ENCODE measurements at regions not wholly inside any gene's neighbourhood (a gene's known extent, or its start where the extent isn't known, plus 50 kb on each side); places are given as distances from the start of the nearest gene placed in this dataset.

GRCh38 chr1:187847531-187847930, 1018.8 kb downstream of the PLA2G4A start (continued):
- TF ChIP-seq ETS1 (IDR thresholded peaks at IDR 0.05) (no peak), POLR2AphosphoS5 (IDR thresholded peaks at IDR 0.05; ENCODE audit: low read depth) (no peak), NANOG (IDR thresholded peaks at IDR 0.05; ENCODE audit: borderline replicate concordance) (no peak), ZNF114 (CRISPR knock-in tag; IDR thresholded peaks at IDR 0.05) (no peak), STAT1 (IDR thresholded peaks at IDR 0.05; ENCODE audit: unreplicated experiment) (no peak), JUNB (IDR thresholded peaks at IDR 0.05; ENCODE audit: unreplicated experiment) (no peak)

GRCh38 chr1:187848321-187848720, 1019.6 kb downstream of the PLA2G4A start:
- Mint-ChIP-seq H3K4me1 (no peaks in the 10 kb centered on the region), H3K4me3 (no peak overlapping the region), H3K9me3 (peaks cover 7% of the 10 kb centered on the region), H3K36me3 (ENCODE audit: low read depth) (peaks cover 8% of the 10 kb centered on the region; the same call in 2 of the 3 replicates), H3K27me3 (ENCODE audit: insufficient read depth, low read depth, poor library complexity) (no peaks in the 10 kb centered on the region), H3K27ac (no peak overlapping the region)
- no peak for DNase-seq (ENCODE audit: low spot score)
- Histone ChIP-seq H3K36me3 (ENCODE audit: insufficient read depth) (no peaks in the 10 kb centered on the region), H2AFZ (no peak overlapping the region), H3K27ac (ENCODE audit: low read depth) (no peak overlapping the region), H3K4me1 (ENCODE audit: insufficient read depth) (no peaks in the 10 kb centered on the region), H3F3A (replicated peaks; ENCODE audit: low read depth) (no peaks in the 10 kb centered on the region), H4K20me1 (replicated peaks; ENCODE audit: insufficient read depth) (no peaks in the 10 kb centered on the region), H3K4me2 (no peak overlapping the region), H3K9me2 (ENCODE audit: insufficient read depth) (no peaks in the 10 kb centered on the region), H3K4me3 (no peak overlapping the region), H3K27me3 (ENCODE audit: insufficient read depth) (no peaks in the 10 kb centered on the region), H3K79me2 (replicated peaks; ENCODE audit: insufficient read depth) (no peaks in the 10 kb centered on the region)
- no peak for ATAC-seq
- TF ChIP-seq ETS1 (IDR thresholded peaks at IDR 0.05) (no peak), ZNF331 (CRISPR knock-in tag; IDR thresholded peaks at IDR 0.05; ENCODE audit: low read depth) (no peak), NANOG (IDR thresholded peaks at IDR 0.05; ENCODE audit: borderline replicate concordance) (no peak), ZNF462 (CRISPR knock-in tag; IDR thresholded peaks at IDR 0.05) (no peak), CTCF (conservative IDR thresholded peaks at IDR 0.05; ENCODE audit: low read depth in 2 of 2) (no peak), EZH2 (IDR thresholded peaks at IDR 0.05; ENCODE audit: low read depth, unreplicated experiment) (no peak), POLR2AphosphoS5 (IDR thresholded peaks at IDR 0.05; ENCODE audit: low read depth) (no peak), ZNF114 (CRISPR knock-in tag; IDR thresholded peaks at IDR 0.05) (no peak), CREB1 (CRISPR knock-in tag; IDR thresholded peaks at IDR 0.05; ENCODE audit: low read depth) (no peak), JUNB (IDR thresholded peaks at IDR 0.05; ENCODE audit: unreplicated experiment) (no peak), STAT1 (IDR thresholded peaks at IDR 0.05; ENCODE audit: unreplicated experiment) (no peak)

Measured in GM23338 (cell line).